ENCODE measurements at regions not wholly inside any gene's neighbourhood (a gene's known extent, or its start where the extent isn't known, plus 50 kb on each side); places are given as distances from the start of the nearest gene placed in this dataset.

GRCh38 chrX:137366018-137366633 is 199.8 kb upstream of the ZIC3 start:
- no peak for DNase-seq

DNA sequence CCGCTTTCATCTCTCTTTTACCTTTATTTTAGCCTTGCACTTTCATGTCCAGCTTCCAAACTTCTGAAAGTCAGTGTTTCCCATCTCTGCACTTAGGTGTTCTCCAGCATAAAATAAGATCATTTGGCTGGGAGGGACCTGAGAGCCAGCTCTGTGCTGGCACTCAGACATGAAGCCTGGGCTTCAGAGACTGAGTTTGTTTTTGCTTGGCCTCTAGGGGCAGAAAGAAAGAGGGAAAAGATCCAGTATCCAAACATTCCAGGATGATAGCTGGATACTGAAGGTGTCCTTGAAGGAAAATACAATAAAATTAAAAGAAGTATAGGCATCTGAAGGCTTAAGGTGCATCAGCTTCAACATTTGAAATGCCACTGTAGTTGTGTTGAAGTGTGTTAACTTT is 202.4 kb upstream of the ZIC3 start:
- DNase-seq, result no peak

- DNase-seq, result no peak
These were observed 203.3 kb upstream of the ZIC3 start for GRCh38 chrX:137362583-137362982.

DNA sequence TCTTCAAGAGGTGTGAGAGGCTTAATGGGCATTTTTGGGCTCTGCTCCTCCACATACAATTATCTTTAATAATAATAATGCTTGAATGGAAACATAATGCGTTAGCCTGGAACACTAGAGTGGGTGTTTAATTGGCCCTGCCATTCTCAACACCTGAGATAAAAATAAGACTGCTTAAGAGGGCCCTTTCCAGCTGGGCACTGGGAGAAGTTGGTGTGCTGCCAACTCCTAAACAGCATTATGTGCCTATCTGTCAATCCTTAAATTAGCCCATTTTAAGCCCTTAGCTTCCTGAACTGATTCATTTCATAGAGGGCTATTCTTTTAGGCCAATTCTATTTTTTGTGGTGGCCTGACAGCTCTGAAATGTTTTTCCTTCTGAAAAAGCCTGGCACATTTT is 211.1 kb upstream of the ZIC3 start:
- DNase-seq, result no peak

DNA sequence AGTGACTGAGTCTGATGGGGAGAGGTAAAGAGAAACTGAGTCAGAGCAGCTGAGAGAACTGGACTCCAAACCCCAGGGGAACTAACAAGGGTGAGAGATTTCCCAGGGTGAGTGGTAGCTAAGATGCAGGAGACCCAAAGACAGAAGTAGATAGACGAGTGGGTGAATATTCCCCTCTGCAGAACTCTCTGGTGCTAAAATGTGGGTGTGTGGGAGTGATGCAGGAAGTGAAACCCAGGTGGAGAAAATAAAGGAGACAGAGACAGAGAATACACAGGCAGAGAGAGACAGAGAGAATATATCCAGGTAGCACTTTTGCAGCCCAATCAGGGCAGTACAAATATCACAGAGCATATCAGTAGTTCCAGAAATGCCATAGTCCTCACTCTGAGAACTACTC is 212.5 kb upstream of the ZIC3 start:
- no peak for DNase-seq

- DNase-seq, result no peak
These were observed 213.7 kb upstream of the ZIC3 start for GRCh38 chrX:137352101-137352660.

GRCh38 chrX:137342969-137343368 is 223.0 kb upstream of the ZIC3 start:
- no peak for DNase-seq

GRCh38 chrX:137313627-137314026 is 252.3 kb upstream of the ZIC3 start:
- DNase-seq, result no peak

- DNase-seq, result no peak
These were observed 260.5 kb upstream of the ZIC3 start for GRCh38 chrX:137305404-137305803.

DNA sequence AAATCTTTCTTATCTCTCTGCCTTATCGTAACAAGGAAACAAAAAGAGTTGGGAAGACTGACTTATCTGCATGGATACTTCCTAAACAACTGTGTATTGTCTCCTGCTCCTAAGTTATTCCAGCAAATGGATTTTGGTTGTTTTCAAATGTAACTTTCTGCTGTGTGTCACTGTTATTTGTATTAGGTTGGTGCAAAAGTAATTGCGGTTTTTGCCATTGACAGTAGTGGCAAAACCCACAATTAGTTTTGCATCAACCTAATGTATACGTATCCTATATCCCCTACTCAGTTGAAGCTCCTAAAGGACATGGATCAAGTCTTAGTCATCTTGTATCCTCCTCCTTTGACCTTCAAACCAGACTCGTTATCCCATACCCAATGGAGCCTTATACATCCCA is 263.4 kb upstream of the GPR101 start:
- DNase-seq, result no peak

GRCh38 chrX:137290011-137290410 is 256.2 kb upstream of the GPR101 start:
- DNase-seq, result no peak

DNA sequence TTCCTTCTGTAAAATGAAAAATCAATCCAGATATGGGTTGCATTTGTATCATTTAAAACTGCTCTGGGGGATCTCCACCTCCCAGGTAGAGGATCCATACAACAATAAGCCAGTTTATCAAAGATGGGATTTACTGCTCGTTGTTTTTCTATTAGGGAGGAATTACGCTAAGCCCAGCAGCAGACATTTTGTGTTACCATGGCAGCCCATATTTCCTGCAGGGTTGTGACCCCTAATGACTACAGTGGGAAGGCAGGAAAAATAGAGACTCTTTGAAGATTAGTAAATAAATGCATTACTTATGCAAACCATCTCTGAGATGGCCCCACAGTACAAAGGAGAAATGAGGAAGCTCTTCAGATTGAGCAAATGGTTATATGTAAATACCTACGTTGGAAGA is 253.4 kb upstream of the GPR101 start:
- DNase-seq, result no peak

DNA sequence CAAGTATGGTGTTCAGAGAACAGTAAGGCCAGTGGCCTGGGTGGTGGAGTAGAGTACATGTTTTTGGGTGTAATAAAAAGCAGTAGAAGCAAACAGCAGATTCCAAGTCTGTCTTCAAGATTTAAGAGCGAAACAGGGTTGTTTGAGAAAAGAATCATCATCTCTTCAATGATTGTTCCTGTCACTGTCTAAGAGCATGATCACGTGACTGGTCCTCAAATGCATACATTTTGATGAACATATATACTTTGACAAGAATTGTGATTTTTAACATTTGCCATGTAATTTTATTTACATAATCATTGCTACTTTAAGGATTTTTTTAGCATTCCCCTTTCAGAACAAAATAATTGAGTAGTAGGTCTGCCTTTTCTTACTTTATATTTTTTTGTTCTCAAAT is 252.6 kb upstream of the GPR101 start:
- DNase-seq, result no peak

- DNase-seq, result no peak
These were observed 245.0 kb upstream of the GPR101 start for GRCh38 chrX:137278825-137279224.

DNA sequence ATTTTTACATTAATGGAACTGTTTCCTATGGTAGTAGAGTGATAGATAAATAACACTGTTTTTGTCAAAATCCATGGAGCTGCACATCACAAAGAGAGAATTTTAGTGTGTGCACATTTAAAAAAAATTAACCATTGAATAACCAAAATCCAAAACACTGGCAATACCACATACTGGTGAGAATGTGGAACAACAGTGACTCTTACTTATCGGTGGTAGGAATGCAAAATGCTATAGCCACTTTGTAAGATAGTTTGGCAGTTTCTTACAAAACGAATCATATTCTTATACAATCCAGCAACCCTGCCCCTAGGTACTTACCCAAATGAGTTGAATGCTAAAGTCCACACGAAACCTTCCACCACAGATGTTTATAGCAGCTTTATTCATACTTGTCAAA is 229.6 kb upstream of the GPR101 start:
- DNase-seq, result no peak

GRCh38 chrX:137245183-137245582 is 211.4 kb upstream of the GPR101 start:
- no peak for DNase-seq

GRCh38 chrX:137236837-137237236 is 203.0 kb upstream of the GPR101 start:
- DNase-seq, result no peak

DNA sequence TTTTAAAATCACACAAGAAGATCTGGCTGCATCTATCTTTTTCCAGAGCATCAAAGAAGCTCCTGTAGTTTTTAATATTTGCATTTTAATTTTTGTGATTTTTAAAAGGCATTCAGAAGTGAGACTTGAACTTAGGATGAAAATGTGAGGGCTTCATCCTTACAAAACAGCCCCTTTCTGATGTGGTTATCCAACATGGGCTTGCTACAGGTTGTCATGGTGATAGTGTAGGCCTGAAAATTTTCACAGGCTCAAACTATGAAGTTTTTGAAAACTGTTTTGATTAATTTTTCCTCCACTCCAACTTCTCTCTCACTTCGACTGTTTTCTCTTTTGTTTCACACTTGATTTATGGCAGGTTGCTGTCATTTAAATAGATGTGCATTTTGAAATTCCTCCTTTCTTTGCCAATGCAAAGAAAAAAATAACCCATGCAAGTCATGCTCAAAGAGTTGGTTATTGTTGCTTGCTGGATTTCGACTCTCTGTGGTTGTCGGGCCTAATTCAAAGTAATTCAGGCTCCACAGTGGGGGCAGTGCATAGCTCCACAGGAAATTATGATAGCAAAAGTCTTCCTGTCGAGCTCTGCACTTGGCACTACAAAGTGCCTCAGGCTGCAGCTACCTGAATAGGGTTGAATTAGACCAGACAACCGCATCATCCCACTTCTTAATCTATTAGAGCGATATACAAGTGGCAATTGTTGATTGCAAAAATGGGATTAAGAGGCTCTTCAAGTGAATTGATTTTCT is 201.0 kb upstream of the GPR101 start:
- DNase-seq, result no peak

- DNase-seq, result no peak
These were observed 199.7 kb upstream of the GPR101 start for GRCh38 chrX:137233478-137233877.

DNA sequence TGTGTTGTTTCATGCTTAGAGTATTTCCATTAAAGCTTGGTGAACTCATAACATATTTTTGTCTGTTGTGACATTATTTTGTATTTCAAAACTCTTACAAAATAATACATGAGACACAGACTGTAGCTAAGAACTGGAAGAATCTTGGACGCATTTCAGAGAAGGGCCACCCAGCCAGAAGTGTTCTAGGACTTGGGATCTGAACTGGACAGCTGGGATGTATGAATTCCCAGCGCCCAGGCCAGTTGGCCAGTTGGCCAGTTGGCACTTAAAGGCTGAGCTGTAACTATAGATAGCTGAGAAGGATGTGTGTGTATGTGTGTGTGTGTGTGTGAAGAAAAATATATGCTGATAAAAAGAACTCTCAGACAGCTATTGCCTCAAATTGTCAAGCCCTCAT is 193.4 kb upstream of the GPR101 start:
- no peak for DNase-seq

DNA sequence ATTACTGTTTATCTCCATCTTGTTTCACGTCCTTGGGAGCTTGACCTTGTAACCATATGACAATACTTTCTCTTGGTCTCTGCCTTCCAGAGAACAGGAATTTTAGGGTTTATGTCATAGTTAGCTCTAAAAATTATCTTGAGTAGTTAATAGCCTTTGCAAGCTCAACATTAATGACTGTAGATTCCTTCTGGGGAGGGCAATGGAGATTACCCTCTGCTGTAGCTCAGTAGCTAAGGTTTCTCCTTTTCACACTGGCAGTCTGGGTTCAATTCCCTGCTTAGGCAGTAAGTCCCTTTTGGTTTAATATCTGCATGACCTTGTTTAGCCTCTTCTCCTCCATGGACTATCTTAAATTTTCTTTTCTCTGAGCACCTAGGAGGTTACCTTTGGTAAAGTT is 181.7 kb upstream of the GPR101 start:
- no peak for DNase-seq

GRCh38 chrX:137212078-137212632 is 178.4 kb upstream of the GPR101 start:
- DNase-seq, result no peak

- DNase-seq, result no peak
These were observed 164.2 kb upstream of the GPR101 start for GRCh38 chrX:137198040-137198439.

DNA sequence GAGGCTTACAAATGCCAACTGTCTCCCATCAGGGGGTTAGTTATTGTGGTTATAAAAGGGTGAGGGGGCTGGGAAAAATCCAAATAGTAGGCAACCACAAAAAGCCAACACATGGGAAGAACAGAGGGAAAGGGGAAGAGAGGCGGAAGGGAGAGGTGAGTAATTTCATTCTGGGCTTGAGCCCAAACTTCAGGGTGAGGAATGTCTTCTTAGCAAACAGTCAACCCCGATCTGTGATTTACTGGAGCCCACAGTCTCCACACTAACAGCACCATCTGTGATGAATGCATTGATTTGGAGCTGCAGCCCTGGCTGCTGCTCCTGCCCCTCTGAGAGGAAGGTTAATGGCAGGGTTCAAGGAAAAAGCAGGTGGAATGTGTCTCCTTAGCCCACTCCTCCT is 162.2 kb upstream of the GPR101 start:
- no peak for DNase-seq
